ENCODE measurements at regions not wholly inside any gene's neighbourhood (a gene's known extent, or its start where the extent isn't known, plus 50 kb on each side); places are given as distances from the start of the nearest gene placed in this dataset.

DNA sequence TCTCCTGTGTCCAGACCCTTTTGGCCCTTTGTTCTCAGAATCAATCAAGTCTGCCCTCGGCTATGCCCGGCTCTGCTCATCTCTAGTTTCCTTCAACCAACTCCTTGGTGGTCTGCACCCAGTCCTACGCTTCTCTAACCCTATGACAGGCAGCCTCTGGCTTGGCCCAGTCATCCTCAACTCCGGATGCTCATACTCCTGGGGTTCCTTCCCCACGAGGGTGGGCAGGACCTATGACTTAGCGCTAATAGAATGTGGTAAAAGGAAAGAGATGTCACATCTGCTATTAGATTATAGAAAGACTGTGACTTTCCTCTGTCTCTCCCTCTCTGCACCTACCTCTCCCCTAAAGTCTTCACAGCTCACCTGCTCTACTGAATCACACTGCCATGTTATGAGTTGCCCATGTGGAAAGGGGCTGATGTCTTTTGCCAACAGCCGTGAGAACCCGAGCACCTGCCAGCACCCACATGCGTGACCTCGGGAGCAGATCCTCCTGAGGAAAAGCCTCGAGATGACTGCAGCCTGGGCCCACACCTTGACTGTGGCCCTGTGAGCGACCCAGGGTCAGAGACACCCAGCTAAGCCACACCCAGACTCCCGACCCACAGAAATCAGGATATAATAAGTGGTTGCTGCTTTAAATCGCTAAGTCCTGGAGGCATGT is 334.9 kb downstream of the GADD45G start:
- no peak for DNase-seq (ENCODE audit: low read depth in 1 of 2, low spot score in 1 of 2)
- no peaks in the 10 kb centered on the region for H3K36me3 ChIP-seq
- H3K27ac ChIP-seq = no peak overlapping the region
- no peaks in the 10 kb centered on the region for H3K9me3 ChIP-seq (ENCODE audit: low read depth)
- no peaks in the 10 kb centered on the region for H3K27me3 ChIP-seq
- no peak overlapping the region for H3K4me3 ChIP-seq
- TF ChIP-seq, protein P1, sequence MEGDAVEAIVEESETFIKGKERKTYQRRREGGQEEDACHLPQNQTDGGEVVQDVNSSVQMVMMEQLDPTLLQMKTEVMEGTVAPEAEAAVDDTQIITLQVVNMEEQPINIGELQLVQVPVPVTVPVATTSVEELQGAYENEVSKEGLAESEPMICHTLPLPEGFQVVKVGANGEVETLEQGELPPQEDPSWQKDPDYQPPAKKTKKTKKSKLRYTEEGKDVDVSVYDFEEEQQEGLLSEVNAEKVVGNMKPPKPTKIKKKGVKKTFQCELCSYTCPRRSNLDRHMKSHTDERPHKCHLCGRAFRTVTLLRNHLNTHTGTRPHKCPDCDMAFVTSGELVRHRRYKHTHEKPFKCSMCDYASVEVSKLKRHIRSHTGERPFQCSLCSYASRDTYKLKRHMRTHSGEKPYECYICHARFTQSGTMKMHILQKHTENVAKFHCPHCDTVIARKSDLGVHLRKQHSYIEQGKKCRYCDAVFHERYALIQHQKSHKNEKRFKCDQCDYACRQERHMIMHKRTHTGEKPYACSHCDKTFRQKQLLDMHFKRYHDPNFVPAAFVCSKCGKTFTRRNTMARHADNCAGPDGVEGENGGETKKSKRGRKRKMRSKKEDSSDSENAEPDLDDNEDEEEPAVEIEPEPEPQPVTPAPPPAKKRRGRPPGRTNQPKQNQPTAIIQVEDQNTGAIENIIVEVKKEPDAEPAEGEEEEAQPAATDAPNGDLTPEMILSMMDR (IDR thresholded peaks at IDR 0.05; ENCODE audit: low read depth, low read length) = no peak
- peaks cover 10% of the 10 kb centered on the region for H3K4me1 ChIP-seq (ENCODE audit: low read depth)

DNA sequence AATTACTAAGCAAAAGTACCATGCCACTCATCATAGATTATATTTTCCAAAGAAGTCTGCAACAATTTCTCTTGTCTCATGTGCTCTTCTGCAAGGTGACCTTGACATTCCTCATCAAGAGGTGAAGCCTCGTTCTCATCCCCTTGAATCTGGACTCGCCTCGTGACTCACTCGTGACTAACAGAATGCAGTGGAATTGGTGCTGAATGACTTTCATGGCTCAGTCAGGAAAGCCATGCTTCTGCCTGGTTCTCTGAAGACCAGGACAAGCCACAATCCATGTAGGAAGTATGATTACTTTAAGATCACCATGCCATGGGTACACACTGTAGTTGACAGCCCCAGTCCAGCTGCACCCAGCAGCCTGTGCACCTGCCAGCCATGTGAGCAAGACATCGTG is 335.8 kb downstream of the GADD45G start:
- TF ChIP-seq, protein P1 (IDR thresholded peaks at IDR 0.05; ENCODE audit: low read depth, low read length) = no peak
- Histone ChIP-seq H3K36me3 (no peaks in the 10 kb centered on the region), H3K4me3 (no peak overlapping the region), H3K9me3 (ENCODE audit: low read depth) (no peaks in the 10 kb centered on the region), H3K27ac (no peak overlapping the region), H3K27me3 (no peaks in the 10 kb centered on the region), H3K4me1 (ENCODE audit: low read depth) (peaks cover 10% of the 10 kb centered on the region)
- DNase-seq (ENCODE audit: low read depth in 1 of 2, low spot score in 1 of 2) = no peak

DNA sequence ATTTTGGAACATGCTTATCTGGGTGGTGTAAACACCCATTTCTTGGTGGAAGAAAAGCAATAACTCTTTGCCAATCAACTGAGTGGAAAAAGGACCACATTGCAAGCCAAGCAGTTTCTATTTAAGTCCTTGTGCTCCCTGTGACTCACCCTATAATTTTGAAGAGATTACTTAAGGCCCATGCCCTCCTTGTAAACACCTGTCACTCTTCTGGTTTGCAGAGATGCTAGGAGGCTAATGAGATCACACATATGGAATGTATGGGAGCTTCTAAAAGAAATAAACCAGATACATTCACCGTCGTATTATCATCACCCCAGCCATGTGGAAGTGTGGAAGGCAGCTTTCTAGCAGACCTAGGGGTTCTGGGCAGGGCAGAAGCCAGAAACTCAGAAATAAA is 337.1 kb downstream of the GADD45G start:
- TF ChIP-seq, protein P1 (IDR thresholded peaks at IDR 0.05; ENCODE audit: low read depth, low read length) = no peak
- H3K4me3 ChIP-seq = no peak overlapping the region
- peak in 1 of 2 donors; percentile 11 for DNase-seq (ENCODE audit: low read depth in 1 of 2, low spot score in 1 of 2)
- H3K27ac ChIP-seq = no peak overlapping the region
- no peaks in the 10 kb centered on the region for H3K9me3 ChIP-seq (ENCODE audit: low read depth)
- H3K27me3 ChIP-seq = no peaks in the 10 kb centered on the region
- H3K4me1 ChIP-seq (ENCODE audit: low read depth) = peaks cover 10% of the 10 kb centered on the region
- no peaks in the 10 kb centered on the region for H3K36me3 ChIP-seq

DNA sequence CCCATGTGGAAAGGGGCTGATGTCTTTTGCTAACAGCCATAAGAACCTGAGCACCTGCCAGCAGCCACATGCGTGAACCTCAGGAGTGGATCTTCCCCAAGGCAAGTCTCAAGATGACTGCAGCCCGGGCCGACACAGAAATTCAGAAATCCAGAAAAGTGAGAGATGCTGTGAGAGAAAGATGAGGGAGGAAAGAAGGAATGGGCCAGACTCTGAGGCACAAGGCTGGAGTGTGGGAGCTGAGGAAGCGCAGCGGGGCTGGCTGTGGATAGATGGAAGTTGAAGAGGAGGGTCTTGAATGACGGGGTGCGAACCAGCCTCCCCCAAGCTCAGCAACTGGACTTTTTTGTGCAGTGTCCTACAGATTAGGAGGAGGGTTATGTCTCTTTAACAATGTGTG is 337.8 kb downstream of the GADD45G start:
- H3K9me3 ChIP-seq (ENCODE audit: low read depth) = no peaks in the 10 kb centered on the region
- H3K4me3 ChIP-seq = no peak overlapping the region
- H3K27ac ChIP-seq = no peak overlapping the region
- DNase-seq (ENCODE audit: low read depth in 1 of 2, low spot score in 1 of 2) = no peak
- H3K4me1 ChIP-seq (ENCODE audit: low read depth) = peaks cover 10% of the 10 kb centered on the region
- TF ChIP-seq, protein P1 (IDR thresholded peaks at IDR 0.05; ENCODE audit: low read depth, low read length) = no peak
- no peaks in the 10 kb centered on the region for H3K27me3 ChIP-seq
- no peaks in the 10 kb centered on the region for H3K36me3 ChIP-seq

DNA sequence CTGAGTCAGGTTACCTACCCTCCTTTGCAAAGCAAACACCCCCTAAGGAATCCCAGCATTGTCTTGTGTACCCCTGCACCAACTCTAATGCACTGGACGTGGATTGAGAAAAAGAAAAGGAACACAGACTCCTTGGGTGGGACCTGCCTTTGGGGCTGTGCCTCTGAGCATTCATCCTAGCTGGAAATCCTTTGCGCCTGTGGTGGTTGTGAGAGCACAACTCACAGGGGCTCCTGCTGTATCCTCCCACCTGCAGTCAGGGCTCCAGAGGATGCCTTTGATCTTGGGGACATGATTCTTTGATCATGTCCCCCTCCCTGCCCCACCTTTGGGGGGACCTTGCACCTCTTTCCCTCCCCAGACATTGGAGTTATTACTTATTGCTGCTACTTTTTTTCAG is 338.5 kb downstream of the GADD45G start:
- no peaks in the 10 kb centered on the region for H3K36me3 ChIP-seq
- no peak overlapping the region for H3K27ac ChIP-seq
- no peaks in the 10 kb centered on the region for H3K27me3 ChIP-seq
- H3K9me3 ChIP-seq (ENCODE audit: low read depth) = no peaks in the 10 kb centered on the region
- peaks cover 10% of the 10 kb centered on the region for H3K4me1 ChIP-seq (ENCODE audit: low read depth)
- H3K4me3 ChIP-seq = no peak overlapping the region
- TF ChIP-seq, protein P1 (IDR thresholded peaks at IDR 0.05; ENCODE audit: low read depth, low read length) = no peak
- no peak for DNase-seq (ENCODE audit: low read depth in 1 of 2, low spot score in 1 of 2)

Data from cardiac muscle cell (in vitro differentiated cells and primary cell).